HG03108 (cell line): ENCODE measurements at regions not wholly inside any gene's neighbourhood (a gene's known extent, or its start where the extent isn't known, plus 50 kb on each side); places are given as distances from the start of the nearest gene placed in this dataset.

ENCODE experiments used
- ATAC-seq: cut with Tn5 transposase; IDR thresholded peaks from one replicate; pipeline ENCODE4 v1.9.1; 2021; ENCODE audit warnings: moderate library complexity; ENCODE audit not compliant: unreplicated experiment

GRCh38 chr6:147023148-147023547, 181.1 kb upstream of the STXBP5 start:
- ATAC-seq = no peak

GRCh38 chr6:147023581-147023980, 180.6 kb upstream of the STXBP5 start:
- no peak for ATAC-seq

- no peak for ATAC-seq
These were observed 174.3 kb upstream of the STXBP5 start for GRCh38 chr6:147029923-147030322.

DNA sequence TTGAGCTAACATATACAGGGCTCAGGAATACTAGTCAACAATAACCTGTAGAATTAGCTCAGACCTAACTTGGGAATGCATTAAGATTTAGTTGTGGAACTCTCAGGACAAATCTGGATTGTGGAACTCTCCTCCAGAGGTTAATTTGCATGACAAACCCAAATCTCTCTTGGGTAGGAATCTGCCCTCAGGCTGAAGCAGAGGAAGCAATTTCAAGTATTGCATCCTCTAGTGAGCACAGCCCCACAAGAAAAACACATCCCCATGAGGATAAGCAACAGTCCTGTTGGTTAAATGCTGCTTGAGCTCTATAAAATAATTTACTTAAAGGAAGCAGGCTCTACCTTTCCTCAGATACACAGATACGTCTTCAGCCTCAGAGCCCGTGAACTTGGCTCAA, 170.9 kb upstream of the STXBP5 start:
- ATAC-seq = no peak

- ATAC-seq = no peak
These were observed 168.3 kb upstream of the STXBP5 start for GRCh38 chr6:147035886-147036285.

DNA sequence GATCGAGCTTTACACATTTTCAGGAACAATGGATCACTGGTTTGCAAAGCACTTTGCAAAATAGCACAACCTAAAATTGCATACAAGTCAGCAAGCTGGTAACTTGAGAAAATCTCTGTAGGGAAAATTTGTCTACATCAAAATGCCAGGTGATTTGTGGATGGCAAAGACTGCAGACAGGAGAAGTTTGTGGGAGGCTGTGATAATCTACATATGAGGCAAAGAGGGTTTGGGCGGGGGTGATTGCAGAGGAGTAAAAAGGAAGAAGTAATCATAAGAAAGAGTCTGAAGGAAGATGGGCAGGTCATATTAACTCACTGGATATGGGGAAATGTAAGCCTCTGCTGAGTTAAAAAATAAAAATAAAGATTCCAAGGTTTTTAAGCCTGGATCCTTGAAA, 166.3 kb upstream of the STXBP5 start:
- no peak for ATAC-seq

DNA sequence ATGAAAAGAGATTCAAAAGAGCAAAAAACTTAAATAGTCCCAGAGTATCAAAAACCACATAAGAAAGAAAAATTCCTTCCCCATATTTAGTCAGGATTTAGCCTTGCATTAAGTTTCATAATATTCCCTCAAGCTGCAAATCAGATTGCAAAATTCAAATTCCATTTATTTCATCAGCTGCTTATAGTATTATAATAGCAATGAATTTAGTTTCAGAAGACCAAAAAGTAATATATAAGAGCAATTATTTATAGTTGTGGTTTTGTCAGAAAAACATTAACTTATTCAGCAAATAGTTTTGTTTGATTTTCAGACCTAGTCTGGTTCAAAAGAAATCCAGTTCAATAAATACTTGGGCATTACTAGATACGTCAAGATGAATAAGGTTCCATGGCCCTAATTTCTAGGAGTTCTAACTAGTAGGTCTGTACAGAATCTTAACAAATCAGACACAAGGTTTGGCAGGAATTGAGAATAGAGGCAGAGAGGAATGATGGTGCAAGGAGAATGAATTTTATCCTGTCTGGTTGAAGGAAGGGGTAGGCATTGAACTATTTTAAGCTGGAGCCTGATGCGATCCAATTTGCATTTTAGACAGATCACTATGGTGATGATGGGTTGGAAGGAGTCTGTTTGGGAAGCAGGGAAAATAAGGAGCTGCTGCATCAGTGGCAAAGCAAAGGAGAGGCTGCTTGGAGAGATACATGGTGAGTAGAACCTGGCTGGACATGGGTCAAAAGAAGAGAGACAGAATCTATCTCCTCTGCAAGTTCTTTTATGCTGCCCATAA, 163.9 kb upstream of the STXBP5 start:
- no peak for ATAC-seq

GRCh38 chr6:147042679-147043078, 161.5 kb upstream of the STXBP5 start:
- ATAC-seq = no peak

- no peak for ATAC-seq
These were observed 160.2 kb upstream of the STXBP5 start for GRCh38 chr6:147043994-147044477.

GRCh38 chr6:147046141-147046877, 157.9 kb upstream of the STXBP5 start:
- ATAC-seq = no peak

- no peak for ATAC-seq
These were observed 155.3 kb upstream of the STXBP5 start for GRCh38 chr6:147048930-147049329.

GRCh38 chr6:147053311-147053921, 150.8 kb upstream of the STXBP5 start:
- no peak for ATAC-seq

DNA sequence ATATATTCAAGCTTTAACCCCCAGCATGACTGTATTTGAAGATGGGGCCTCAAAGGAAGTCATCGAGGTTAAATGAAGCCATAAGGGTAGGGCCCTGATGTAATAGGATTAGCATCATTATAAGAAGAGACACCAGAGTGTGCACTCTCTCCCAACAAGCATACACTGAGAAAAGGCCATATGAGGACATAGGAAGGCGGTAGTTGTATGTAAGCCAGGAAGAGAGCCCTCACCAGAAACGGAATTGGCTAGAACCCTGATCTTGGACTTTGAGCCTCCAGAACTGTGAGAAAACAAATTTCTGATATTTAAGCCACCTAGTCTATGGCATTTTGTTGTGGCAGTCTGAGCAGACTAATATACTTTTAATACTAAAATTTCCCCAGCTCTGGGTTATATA, 150.1 kb upstream of the STXBP5 start:
- no peak for ATAC-seq

GRCh38 chr6:147054871-147055270, 149.3 kb upstream of the STXBP5 start:
- ATAC-seq = no peak

GRCh38 chr6:147055821-147056392, 148.3 kb upstream of the STXBP5 start:
- no peak for ATAC-seq

DNA sequence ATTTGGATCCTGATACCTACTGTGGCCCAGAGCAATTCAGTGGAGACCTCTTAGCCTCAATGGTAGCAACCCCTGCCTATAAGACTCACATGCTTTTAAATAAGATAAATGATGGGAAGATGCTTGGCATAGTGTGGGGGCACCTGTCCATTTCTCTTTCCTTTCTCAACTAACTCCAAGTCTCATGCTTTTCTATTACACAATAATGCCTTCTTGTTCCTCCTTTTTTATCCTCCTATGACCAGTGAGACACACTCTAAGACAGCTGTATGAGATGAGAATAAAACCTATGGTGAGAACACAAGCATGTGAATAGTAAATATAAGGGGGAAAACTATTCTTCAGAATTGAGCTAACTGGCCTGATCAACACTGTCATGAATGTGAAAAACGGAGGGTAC, 147.0 kb upstream of the STXBP5 start:
- no peak for ATAC-seq

- no peak for ATAC-seq
These were observed 146.4 kb upstream of the STXBP5 start for GRCh38 chr6:147057705-147058342.

DNA sequence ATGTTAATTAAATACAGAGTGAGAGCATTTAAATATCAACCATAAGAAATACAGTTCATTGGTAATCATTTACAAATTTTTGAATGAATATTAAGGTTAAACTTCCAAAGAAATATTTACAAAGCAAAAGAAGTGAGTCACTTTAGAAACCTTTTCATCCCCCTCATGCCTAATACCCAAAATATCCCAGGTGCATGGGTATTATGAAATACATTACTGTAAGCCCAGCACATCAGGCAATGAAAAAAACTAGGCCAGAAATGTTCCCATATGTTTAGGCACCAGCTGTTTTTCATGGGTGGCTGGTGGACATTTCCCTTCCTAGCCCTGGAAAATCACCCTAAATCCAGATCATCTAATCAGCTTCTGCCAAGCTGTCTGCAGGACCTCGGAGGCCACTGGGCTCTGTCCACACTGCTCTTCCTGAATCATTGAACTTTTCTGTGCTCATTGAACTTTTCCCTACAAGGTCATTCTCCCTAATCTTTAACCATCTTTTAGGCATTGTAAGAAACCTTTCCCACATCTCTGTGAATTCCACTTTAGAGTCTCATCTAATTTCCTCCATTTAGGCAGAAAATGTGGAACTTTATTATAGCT, 145.3 kb upstream of the STXBP5 start:
- no peak for ATAC-seq

- no peak for ATAC-seq
These were observed 143.6 kb upstream of the STXBP5 start for GRCh38 chr6:147060636-147061035.

DNA sequence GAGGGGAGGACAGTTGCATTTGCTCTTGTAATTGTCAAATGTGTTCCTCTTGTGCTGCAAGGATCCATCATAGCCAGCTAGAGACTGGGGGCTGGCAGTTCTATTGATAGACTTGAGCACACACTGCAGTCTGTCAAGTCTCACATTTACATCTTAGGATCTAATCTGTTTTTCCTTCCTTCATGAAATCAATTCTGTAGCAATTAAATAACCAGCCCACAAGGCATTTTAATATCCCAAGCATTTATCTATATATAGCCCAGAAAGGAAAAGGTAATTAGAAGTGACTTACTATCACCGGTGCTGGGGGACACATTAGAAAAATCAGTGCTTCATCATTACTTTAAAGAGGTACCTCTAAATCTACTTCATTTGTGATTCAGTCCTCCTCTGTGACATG, 143.0 kb upstream of the STXBP5 start:
- no peak for ATAC-seq
